ENCODE measurements at regions not wholly inside any gene's neighbourhood (a gene's known extent, or its start where the extent isn't known, plus 50 kb on each side); places are given as distances from the start of the nearest gene placed in this dataset.
A peak's percentile ranks its signal among the peaks of the same experiment; 100 is the strongest.

GRCh38 chr16:65600046-65600445 is 478.2 kb upstream of the CDH11 start:
- TF ChIP-seq POLR2A (IDR thresholded peaks at IDR 0.05) (no peak), EP300 (IDR thresholded peaks at IDR 0.05) (no peak), CTCF (IDR thresholded peaks at IDR 0.05) (no peak), POLR2AphosphoS5 (IDR thresholded peaks at IDR 0.05) (no peak)
- no peaks in the 10 kb centered on the region for H3K27me3 ChIP-seq
- no peaks in the 10 kb centered on the region for H3K4me1 ChIP-seq
- no peak overlapping the region for H3K4me3 ChIP-seq
- no peak for DNase-seq
- 41 to 71% (median 51%) methylated on average over 4 of the region's 4 CpGs for WGBS, 5 donors
- no peak overlapping the region for H3K27ac ChIP-seq
- intact Hi-C loops (cut with DNase I; ENCODE audit: low total_unique reads): no loop called here
- H3K36me3 ChIP-seq: no peaks in the 10 kb centered on the region
- peaks cover 0 to 7% (median 0%) of the 10 kb centered on the region in 4 donors for H3K9me3 ChIP-seq

GRCh38 chr16:65598621-65599020 is 476.8 kb upstream of the CDH11 start:
- Histone ChIP-seq H3K4me3 (no peak overlapping the region), H3K27me3 (no peaks in the 10 kb centered on the region)
- intact Hi-C loops (cut with DNase I; ENCODE audit: low total_unique reads): no loop called here

GRCh38 chr16:65583498-65583897 is 461.6 kb upstream of the CDH11 start:
- TF ChIP-seq POLR2AphosphoS5 (IDR thresholded peaks at IDR 0.05) (no peak), EP300 (IDR thresholded peaks at IDR 0.05) (no peak), CTCF (IDR thresholded peaks at IDR 0.05) (no peak), POLR2A (IDR thresholded peaks at IDR 0.05) (no peak)
- WGBS, 5 donors: 65 to 72% (median 69%) methylated on average over 3 of the region's 3 CpGs
- Histone ChIP-seq H3K36me3 (no peaks in the 10 kb centered on the region), H3K27me3 (no peaks in the 10 kb centered on the region), H3K27ac (no peak overlapping the region), H3K4me1 (no peaks in the 10 kb centered on the region), H3K4me3 (no peak overlapping the region), H3K9me3 (peaks cover 0 to 4% (median 0%) of the 10 kb centered on the region in 4 donors)
- intact Hi-C loops (cut with DNase I; ENCODE audit: low total_unique reads): no loop called here
- no peak for DNase-seq

More at GRCh38 chr16:65598621-65599020, 476.8 kb upstream of the CDH11 start:
- Histone ChIP-seq H3K36me3 (no peaks in the 10 kb centered on the region), H3K9me3 (peaks cover 0 to 7% (median 0%) of the 10 kb centered on the region in 4 donors), H3K27ac (no peak overlapping the region), H3K4me1 (no peaks in the 10 kb centered on the region)
- peak in 1 of 2 donors; percentile 13 for DNase-seq
- no peak for TF ChIP-seq POLR2A (IDR thresholded peaks at IDR 0.05)
- TF ChIP-seq EP300 (IDR thresholded peaks at IDR 0.05): no peak
- TF ChIP-seq CTCF (IDR thresholded peaks at IDR 0.05): no peak
- TF ChIP-seq POLR2AphosphoS5 (IDR thresholded peaks at IDR 0.05): no peak
- WGBS, 5 donors: 62 to 90% (median 73%) methylated on average over 3 of the region's 3 CpGs

GRCh38 chr16:65579050-65579449 is 457.2 kb upstream of the CDH11 start:
- DNase-seq: no peak
- TF ChIP-seq CTCF (IDR thresholded peaks at IDR 0.05) (no peak), POLR2A (IDR thresholded peaks at IDR 0.05) (no peak), EP300 (IDR thresholded peaks at IDR 0.05) (no peak)
- Histone ChIP-seq H3K27ac (no peak overlapping the region), H3K4me3 (no peak overlapping the region), H3K36me3 (no peaks in the 10 kb centered on the region), H3K27me3 (no peaks in the 10 kb centered on the region), H3K9me3 (no peaks in the 10 kb centered on the region), H3K4me1 (no peaks in the 10 kb centered on the region)
- 49 to 68% (median 64%) methylated on average over 6 of the region's 6 CpGs for WGBS, 5 donors
- intact Hi-C loops (cut with DNase I; ENCODE audit: low total_unique reads): no loop called here
